Trophoblast cell (in vitro differentiated cells and primary cell): ENCODE measurements at regions not wholly inside any gene's neighbourhood (a gene's known extent, or its start where the extent isn't known, plus 50 kb on each side); places are given as distances from the start of the nearest gene placed in this dataset.

ENCODE experiments used
- DNase-seq, 2 donors: peaks; one replicate each; pipeline ENCODE4 v3.0.0-alpha.2; 2016
- H2AFZ ChIP-seq: 2 replicates; pipeline ENCODE4 v1.6.1; 2013; ENCODE audit warnings: low read length, moderate library complexity, mild to moderate bottlenecking; ENCODE audit not compliant: insufficient read depth, poor library complexity
- H2AK5ac ChIP-seq: 2 replicates; pipeline ENCODE4 v1.6.1; 2013; ENCODE audit warnings: mild to moderate bottlenecking, low read length
- H2BK120ac ChIP-seq: 2 replicates; pipeline ENCODE4 v1.6.1; 2013; ENCODE audit warnings: low read length, mild to moderate bottlenecking, moderate library complexity; ENCODE audit not compliant: insufficient read depth, poor library complexity
- H2BK12ac ChIP-seq: 2 replicates; pipeline ENCODE4 v1.6.1; 2013; ENCODE audit warnings: mild to moderate bottlenecking, low read length, moderate library complexity
- H2BK5ac ChIP-seq: 2 replicates; pipeline ENCODE4 v1.6.1; 2013; ENCODE audit warnings: low read length, low read depth, moderate library complexity, mild to moderate bottlenecking; ENCODE audit not compliant: poor library complexity
- H3K14ac ChIP-seq: 2 replicates; pipeline ENCODE4 v1.6.1; 2013; ENCODE audit warnings: mild to moderate bottlenecking, low read length
- H3K18ac ChIP-seq: 2 replicates; pipeline ENCODE4 v1.6.1; 2013; ENCODE audit warnings: mild to moderate bottlenecking, low read length
- H3K23ac ChIP-seq: 2 replicates; pipeline ENCODE4 v1.6.1; 2013; ENCODE audit warnings: low read length
- H3K27ac ChIP-seq: 2 replicates; pipeline ENCODE4 v1.5.1; 2013; ENCODE audit warnings: low read depth, mild to moderate bottlenecking, inconsistent platforms, low read length, moderate library complexity
- H3K27me3 ChIP-seq: 2 replicates; pipeline ENCODE4 v1.6.1; 2013; ENCODE audit warnings: inconsistent platforms, mild to moderate bottlenecking, low read length, moderate library complexity; ENCODE audit not compliant: insufficient read depth
- H3K36me3 ChIP-seq, 2 experiments: 1 replicate in 1 of 2; 2 replicates in 1 of 2; pipeline ENCODE4 v1.6.1; 2013; ENCODE audit warnings: low read length in 2 of 2, mild to moderate bottlenecking in 2 of 2, moderate library complexity in 1 of 2; ENCODE audit not compliant: insufficient read depth in 2 of 2, control insufficient read depth in 1 of 2
- H3K4ac ChIP-seq: 2 replicates; pipeline ENCODE4 v1.6.1; 2013; ENCODE audit warnings: low read depth, mild to moderate bottlenecking, low read length, moderate library complexity
- H3K4me1 ChIP-seq, 2 experiments: 1 replicate in 1 of 2; 2 replicates in 1 of 2; pipeline ENCODE4 v1.6.1; 2013; ENCODE audit warnings: low read length in 2 of 2, mild to moderate bottlenecking in 2 of 2, moderate library complexity in 1 of 2; ENCODE audit not compliant: insufficient read depth in 2 of 2, control insufficient read depth in 1 of 2
- H3K4me2 ChIP-seq: 2 replicates; pipeline ENCODE4 v1.6.1; 2013; ENCODE audit warnings: inconsistent platforms, mild to moderate bottlenecking, low read length, moderate library complexity
- H3K4me3 ChIP-seq: 2 replicates; pipeline ENCODE4 v1.5.1; 2013; ENCODE audit warnings: mild to moderate bottlenecking, low read depth, low read length, inconsistent platforms
- H3K79me1 ChIP-seq: one replicate; pipeline ENCODE4 v1.6.1; 2013; ENCODE audit warnings: low read length
- H3K79me2 ChIP-seq: 2 replicates; pipeline ENCODE4 v1.6.1; 2013; ENCODE audit warnings: low read length, mild to moderate bottlenecking; ENCODE audit not compliant: control insufficient read depth, insufficient read depth, poor library complexity
- H3K9ac ChIP-seq: 2 replicates; pipeline ENCODE4 v1.6.1; 2013; ENCODE audit warnings: mild to moderate bottlenecking, low read length
- H3K9me3 ChIP-seq: 2 replicates; pipeline ENCODE4 v1.6.1; 2013; ENCODE audit warnings: low read depth, mild to moderate bottlenecking, control low read depth, inconsistent platforms, low read length; ENCODE audit not compliant: insufficient read depth
- H4K12ac ChIP-seq: 2 replicates; pipeline ENCODE4 v1.6.1; 2013; ENCODE audit warnings: low read depth, mild to moderate bottlenecking, low read length, moderate library complexity
- H4K8ac ChIP-seq: 2 replicates; pipeline ENCODE4 v1.6.1; 2013; ENCODE audit warnings: low read depth, mild to moderate bottlenecking, low read length, moderate library complexity
- H4K91ac ChIP-seq: one replicate; pipeline ENCODE4 v1.6.1; 2013; ENCODE audit warnings: low read depth, mild to moderate bottlenecking, low read length, moderate library complexity
- whole genome bisulfite sequencing: extraction: QIAGEN DNeasy Blood & Tissue Kit; methylation state at CpG from one replicate; pipeline ENCODE4 v1.1.7; 2013; ENCODE audit warnings: missing lambda C conversion rate; ENCODE audit not compliant: insufficient read length, insufficient coverage; ENCODE audit errors: extremely low coverage; 5-methylcytosine and 5-hydroxymethylcytosine counted together

GRCh38 chrX:10341309-10341708 lies 184.5 kb downstream of the CLCN4 start:
- Histone ChIP-seq H4K12ac (no peak overlapping the region), H3K4me1 (no peaks in the 10 kb centered on the region), H2BK12ac (no peak overlapping the region), H2AK5ac (no peak overlapping the region), H2BK5ac (no peak overlapping the region), H3K4me2 (no peak overlapping the region), H3K4ac (no peak overlapping the region), H2BK120ac (no peak overlapping the region), H3K4me3 (no peak overlapping the region), H3K23ac (no peak overlapping the region), H3K36me3 (no peaks in the 10 kb centered on the region), H4K91ac (no peak overlapping the region), H3K9ac (no peak overlapping the region), H3K14ac (no peak overlapping the region), H3K27ac (no peak overlapping the region), H4K8ac (no peak overlapping the region), H3K27me3 (no peaks in the 10 kb centered on the region), H3K79me1 (no peaks in the 10 kb centered on the region), H3K18ac (no peak overlapping the region), H2AFZ (no peak overlapping the region), H3K9me3 (no peaks in the 10 kb centered on the region), H3K79me2 (no peaks in the 10 kb centered on the region)
- no peak for DNase-seq
- WGBS: no CpG with 5 or more reads among the region's 5 CpGs

- Histone ChIP-seq H2BK12ac (no peak overlapping the region), H3K9ac (no peak overlapping the region), H3K79me2 (no peaks in the 10 kb centered on the region), H4K91ac (no peak overlapping the region), H3K79me1 (no peaks in the 10 kb centered on the region), H2BK120ac (no peak overlapping the region), H4K12ac (no peak overlapping the region), H3K23ac (no peak overlapping the region), H2BK5ac (no peak overlapping the region), H2AK5ac (no peak overlapping the region), H3K14ac (no peak overlapping the region), H3K4me3 (no peak overlapping the region), H3K27me3 (no peaks in the 10 kb centered on the region), H3K4me1 (peaks cover 0 to 1% of the 10 kb centered on the region in 2 experiments), H3K36me3 (no peaks in the 10 kb centered on the region), H3K9me3 (no peaks in the 10 kb centered on the region), H3K4me2 (no peak overlapping the region), H4K8ac (no peak overlapping the region), H2AFZ (no peak overlapping the region), H3K27ac (no peak overlapping the region), H3K4ac (no peak overlapping the region), H3K18ac (no peak overlapping the region)
- no peak for DNase-seq
Observed at GRCh38 chrX:10350221-10350620, 193.4 kb downstream of the CLCN4 start.

- Histone ChIP-seq H3K4me3 (no peak overlapping the region), H3K9ac (no peak overlapping the region), H3K4ac (no peak overlapping the region), H2BK120ac (no peak overlapping the region), H3K23ac (no peak overlapping the region), H3K27me3 (no peaks in the 10 kb centered on the region), H3K27ac (no peak overlapping the region), H3K79me1 (no peaks in the 10 kb centered on the region), H4K8ac (no peak overlapping the region), H4K12ac (no peak overlapping the region), H3K18ac (no peak overlapping the region), H3K36me3 (no peaks in the 10 kb centered on the region), H3K4me2 (no peak overlapping the region), H3K14ac (no peak overlapping the region), H4K91ac (no peak overlapping the region), H2AFZ (no peak overlapping the region), H2BK12ac (no peak overlapping the region), H3K9me3 (no peaks in the 10 kb centered on the region), H3K79me2 (no peaks in the 10 kb centered on the region), H2BK5ac (no peak overlapping the region), H2AK5ac (no peak overlapping the region), H3K4me1 (peaks cover 0 to 1% of the 10 kb centered on the region in 2 experiments)
- peak; percentile 1 to 36 for DNase-seq
- no CpG with 5 or more reads among the region's 3 CpGs for WGBS
Observed at GRCh38 chrX:10350981-10351380, 194.2 kb downstream of the CLCN4 start.

GRCh38 chrX:10352536-10352935 lies 195.8 kb downstream of the CLCN4 start:
- H3K9me3 ChIP-seq: no peaks in the 10 kb centered on the region
- H3K79me2 ChIP-seq: no peaks in the 10 kb centered on the region
- H3K27ac ChIP-seq: no peak overlapping the region
- no peak overlapping the region for H2BK5ac ChIP-seq
- no peak overlapping the region for H3K14ac ChIP-seq
- no peak overlapping the region for H3K4me3 ChIP-seq
- no peak overlapping the region for H3K4me2 ChIP-seq
- no peak overlapping the region for H3K9ac ChIP-seq
- H3K18ac ChIP-seq: no peak overlapping the region
- no peak for DNase-seq
- no peak overlapping the region for H4K8ac ChIP-seq
- H3K4ac ChIP-seq: no peak overlapping the region
- H2BK120ac ChIP-seq: no peak overlapping the region
- H2AFZ ChIP-seq: no peak overlapping the region
- H4K12ac ChIP-seq: no peak overlapping the region
- no peaks in the 10 kb centered on the region for H3K36me3 ChIP-seq
- no peaks in the 10 kb centered on the region for H3K27me3 ChIP-seq
- H3K4me1 ChIP-seq: peaks cover 0 to 1% of the 10 kb centered on the region in 2 experiments
- no peak overlapping the region for H4K91ac ChIP-seq
- H2BK12ac ChIP-seq: no peak overlapping the region
- no peak overlapping the region for H3K23ac ChIP-seq
- no peaks in the 10 kb centered on the region for H3K79me1 ChIP-seq
- H2AK5ac ChIP-seq: no peak overlapping the region
- WGBS: no CpG with 5 or more reads among the region's 1 CpG
